Adrenal gland (tissue), 5 donors: ENCODE measurements at regions not wholly inside any gene's neighbourhood (a gene's known extent, or its start where the extent isn't known, plus 50 kb on each side); places are given as distances from the start of the nearest gene placed in this dataset.

Source experiments
- POLR2A ChIP-seq, 2 donors: fragments of 450-650 bp; IDR thresholded peaks; one replicate each; pipeline ENCODE4 v1.6.1; 2017; ENCODE audit warnings: antibody characterized with exemption in 2 of 2, mild to moderate bottlenecking in 2 of 2, moderate library complexity in 1 of 2
- TF ChIP-seq, protein P1 (sequence below), 6 experiments: fragments of 450-650 bp in 4 of 6; fragments of 200-600 bp in 2 of 6; sonication (generic) in 1 of 6; IDR thresholded peaks; 1 replicate in 5 of 6; 2 replicates in 1 of 6; pipeline versions ENCODE4 v1.5.1 to v1.8.0; 2016 to 2021; ENCODE audit warnings: antibody characterized with exemption in 6 of 6, mild to moderate bottlenecking in 2 of 6, moderate library complexity in 1 of 6
- donor health status: DM: no; HTN: no; CAD: no.

DNA sequence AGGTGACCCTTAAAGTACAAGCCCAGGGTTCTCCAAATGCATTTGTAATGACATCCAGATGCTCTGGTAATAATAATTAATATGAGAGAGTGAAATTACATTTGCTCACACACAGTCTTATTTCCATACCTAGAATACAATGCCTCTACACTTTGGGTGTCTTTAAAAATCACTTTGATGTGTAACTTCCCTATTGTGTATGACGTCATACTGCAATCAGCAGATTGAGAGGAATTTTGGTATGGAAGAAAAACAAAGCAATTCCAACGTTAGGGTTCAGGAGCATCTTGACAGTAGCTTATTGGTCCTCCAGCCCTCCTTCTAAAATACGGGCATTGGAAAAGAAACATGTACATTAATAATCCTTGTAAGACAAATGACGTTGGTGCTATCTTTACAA lies 670.6 kb upstream of the ZNF385D start:
- TF ChIP-seq, protein P1, sequence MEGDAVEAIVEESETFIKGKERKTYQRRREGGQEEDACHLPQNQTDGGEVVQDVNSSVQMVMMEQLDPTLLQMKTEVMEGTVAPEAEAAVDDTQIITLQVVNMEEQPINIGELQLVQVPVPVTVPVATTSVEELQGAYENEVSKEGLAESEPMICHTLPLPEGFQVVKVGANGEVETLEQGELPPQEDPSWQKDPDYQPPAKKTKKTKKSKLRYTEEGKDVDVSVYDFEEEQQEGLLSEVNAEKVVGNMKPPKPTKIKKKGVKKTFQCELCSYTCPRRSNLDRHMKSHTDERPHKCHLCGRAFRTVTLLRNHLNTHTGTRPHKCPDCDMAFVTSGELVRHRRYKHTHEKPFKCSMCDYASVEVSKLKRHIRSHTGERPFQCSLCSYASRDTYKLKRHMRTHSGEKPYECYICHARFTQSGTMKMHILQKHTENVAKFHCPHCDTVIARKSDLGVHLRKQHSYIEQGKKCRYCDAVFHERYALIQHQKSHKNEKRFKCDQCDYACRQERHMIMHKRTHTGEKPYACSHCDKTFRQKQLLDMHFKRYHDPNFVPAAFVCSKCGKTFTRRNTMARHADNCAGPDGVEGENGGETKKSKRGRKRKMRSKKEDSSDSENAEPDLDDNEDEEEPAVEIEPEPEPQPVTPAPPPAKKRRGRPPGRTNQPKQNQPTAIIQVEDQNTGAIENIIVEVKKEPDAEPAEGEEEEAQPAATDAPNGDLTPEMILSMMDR (IDR thresholded peaks at IDR 0.05) = no peak
- TF ChIP-seq POLR2A (IDR thresholded peaks at IDR 0.05) = no peak
